SK-N-SH (cell line): ENCODE measurements at regions not wholly inside any gene's neighbourhood (a gene's known extent, or its start where the extent isn't known, plus 50 kb on each side); places are given as distances from the start of the nearest gene placed in this dataset.

Experiments used
- CTCF ChIA-PET: fragments of 300-600, 350-600 bp; formaldehyde crosslinking; extraction: SDS; loops from one replicate; lab custom pipeline; 2021; lab: Yijun Ruan, JAX
- POLR2A ChIA-PET: fragments of 350-600 bp; sonication (Branson Sonifier 250); formaldehyde crosslinking; extraction: SDS; loops from one replicate; lab custom pipeline; 2020; ENCODE audit warnings: antibody characterized with exemption, inconsistent platforms; lab: Yijun Ruan, JAX
- DNase-seq: peaks from one replicate; pipeline ENCODE4 v3.0.0; 2012
- H2AFZ ChIP-seq: fragments of 200-600 bp; sonication (generic); 2 replicates; pipeline ENCODE4 v1.8.1; 2016; ENCODE audit warnings: antibody characterized with exemption, mild to moderate bottlenecking, low read depth
- H3F3A ChIP-seq: fragments of 200-600 bp; sonication (generic); replicated peaks from 2 replicates; pipeline ENCODE3; 2016; ENCODE audit warnings: antibody characterized with exemption, mild to moderate bottlenecking; ENCODE audit not compliant: insufficient read depth
- H3K27ac ChIP-seq, 2 experiments: fragments of 200-500 bp in 1 of 2; fragments of 200-600 bp in 1 of 2; sonication (Bioruptor generic) in 1 of 2; sonication (generic), shearing (Covaris generic) in 1 of 2; 2 replicates each; pipeline versions ENCODE4 v1.5.1 to v1.6.1; 2014 to 2016; ENCODE audit warnings: low read depth in 2 of 2, inconsistent platforms in 1 of 2, low read length in 1 of 2, mild to moderate bottlenecking in 1 of 2, mixed read lengths in 1 of 2
- H3K27me3 ChIP-seq: fragments of 200-600 bp; sonication (generic), shearing (Covaris generic); 2 replicates; pipeline ENCODE4 v1.6.1; 2016; ENCODE audit warnings: mixed run types; ENCODE audit not compliant: insufficient read depth
- H3K36me3 ChIP-seq, 2 experiments: fragments of 200-500 bp in 1 of 2; fragments of 200-600 bp in 1 of 2; sonication (Bioruptor generic) in 1 of 2; sonication (generic) in 1 of 2; replicated peaks in 1 of 2; 2 replicates each; pipeline versions ENCODE3 to v1.5.1; 2014 to 2016; ENCODE audit warnings: low read length in 1 of 2, mild to moderate bottlenecking in 1 of 2; ENCODE audit not compliant: insufficient read depth in 2 of 2, control insufficient read depth in 1 of 2
- H3K4me1 ChIP-seq, 2 experiments: fragments of 200-500 bp in 1 of 2; fragments of 200-600 bp in 1 of 2; sonication (Bioruptor generic) in 1 of 2; sonication (generic), shearing (Covaris generic) in 1 of 2; 2 replicates each; pipeline versions ENCODE4 v1.5.1 to v1.6.1; 2014 to 2016; ENCODE audit warnings: low read depth in 1 of 2, low read length in 1 of 2, mixed run types in 1 of 2; ENCODE audit not compliant: insufficient read depth in 2 of 2, control insufficient read depth in 1 of 2
- H3K4me2 ChIP-seq: fragments of 200-600 bp; sonication (generic), shearing (Covaris generic); 2 replicates; pipeline ENCODE4 v1.6.1; 2017; ENCODE audit warnings: mixed run types
- H3K4me3 ChIP-seq, 2 experiments: fragments of 200-500 bp in 1 of 2; fragments of 200-600 bp in 1 of 2; sonication (Bioruptor generic) in 1 of 2; sonication (generic), shearing (Covaris generic) in 1 of 2; 2 replicates each; pipeline versions ENCODE4 v1.5.1 to v1.8.1; 2014 to 2016; ENCODE audit warnings: low read depth in 2 of 2, inconsistent platforms in 1 of 2, low read length in 1 of 2, mild to moderate bottlenecking in 1 of 2, mixed read lengths in 1 of 2, moderate library complexity in 1 of 2
- H3K79me2 ChIP-seq: fragments of 200-600 bp; sonication (generic); 2 replicates; pipeline ENCODE4 v1.8.1; 2017; ENCODE audit warnings: mild to moderate bottlenecking; ENCODE audit not compliant: insufficient read depth
- H3K9ac ChIP-seq: fragments of 200-600 bp; sonication (generic); 2 replicates; pipeline ENCODE4 v1.6.1; 2017; ENCODE audit warnings: mixed run types
- H3K9me2 ChIP-seq: fragments of 200-600 bp; sonication (generic); 2 replicates; pipeline ENCODE4 v1.6.1; 2017; ENCODE audit warnings: mixed run types
- H3K9me3 ChIP-seq: fragments of 200-600 bp; sonication (generic); 2 replicates; pipeline ENCODE4 v1.6.1; 2017; ENCODE audit warnings: mixed run types, mild to moderate bottlenecking, moderate library complexity
- H4K20me1 ChIP-seq: fragments of 200-600 bp; sonication (generic); 2 replicates; pipeline ENCODE4 v1.6.1; 2017; ENCODE audit warnings: mild to moderate bottlenecking, mixed run types; ENCODE audit not compliant: insufficient read depth
- CHD2 ChIP-seq: fragments of 150-350 bp; IDR thresholded peaks from 2 replicates; pipeline ENCODE4 v1.6.1; 2018; ENCODE audit warnings: low read length; ENCODE audit not compliant: partially characterized antibody
- CTCF ChIP-seq: fragments of 200-600 bp; sonication (generic); IDR thresholded peaks from 2 replicates; pipeline ENCODE4 v1.6.1; 2017; ENCODE audit warnings: antibody characterized with exemption, mild to moderate bottlenecking, moderate library complexity
- ELF1 ChIP-seq: IDR thresholded peaks from 2 replicates; pipeline ENCODE4 v1.4.0; 2012
- EZH2phosphoT487 ChIP-seq: fragments of 200-600 bp; sonication (generic); IDR thresholded peaks from 2 replicates; pipeline ENCODE4 v1.6.1; 2017; ENCODE audit warnings: low read depth, mixed run types, mild to moderate bottlenecking, antibody characterized with exemption, moderate library complexity, borderline replicate concordance
- GABPA ChIP-seq: IDR thresholded peaks from 2 replicates; pipeline ENCODE4 v1.4.0; 2012; ENCODE audit warnings: low read depth, mild to moderate bottlenecking
- MXI1 ChIP-seq: IDR thresholded peaks from 2 replicates; pipeline ENCODE4 v1.6.1; 2012; ENCODE audit warnings: mild to moderate bottlenecking, low read depth, low read length, improper control_type of control experiment
- PBX3 ChIP-seq: IDR thresholded peaks from 2 replicates; pipeline ENCODE4; 2012
- POLR2AphosphoS5 ChIP-seq: IDR thresholded peaks from 2 replicates; pipeline ENCODE4 v1.6.1; 2012; ENCODE audit warnings: low read depth, low read length
- RFX5 ChIP-seq: IDR thresholded peaks from 2 replicates; pipeline ENCODE4 v1.6.1; 2012; ENCODE audit warnings: mild to moderate bottlenecking, improper control_type of control experiment, low read length
- TAF1 ChIP-seq: IDR thresholded peaks from 2 replicates; pipeline ENCODE4 v1.6.1; 2012; ENCODE audit warnings: low read depth, mild to moderate bottlenecking, low read length, moderate library complexity, borderline replicate concordance
- TCF12 ChIP-seq: IDR thresholded peaks from 2 replicates; pipeline ENCODE4 v1.4.0; 2012
- YY1 ChIP-seq: IDR thresholded peaks from 2 replicates; pipeline ENCODE4 v1.4.0; 2012; ENCODE audit warnings: low read depth, mild to moderate bottlenecking
- ZBTB33 ChIP-seq: IDR thresholded peaks from 2 replicates; pipeline ENCODE4 v1.4.0; 2012; ENCODE audit warnings: low read depth, borderline replicate concordance
- WGBS: methylation state at CpG from one replicate; pipeline ENCODE4 v1.1.6; 2017; ENCODE audit warnings: low lambda C conversion rate; 5-methylcytosine and 5-hydroxymethylcytosine counted together

- no peak for TF ChIP-seq ZBTB33
- TF ChIP-seq TAF1: no peak
- no peak for TF ChIP-seq MXI1
- no peak for TF ChIP-seq EZH2phosphoT487
- no peak for TF ChIP-seq PBX3
- TF ChIP-seq POLR2AphosphoS5: no peak
- TF ChIP-seq CHD2: no peak
- TF ChIP-seq, all 33 proteins: peak for 0
Measured at GRCh38 chr20:48107560-48107959, 322.3 kb upstream of the SULF2 start (continued).

GRCh38 chr20:48106428-48106827, 321.1 kb upstream of the SULF2 start:
- no peaks in the 10 kb centered on the region for H3K79me2 ChIP-seq
- no peaks in the 10 kb centered on the region; a peak in 1 of 4 replicates for H3K4me1 ChIP-seq
- no peaks in the 10 kb centered on the region for H3K9me3 ChIP-seq
- H3K4me2 ChIP-seq: no peak overlapping the region
- no peaks in the 10 kb centered on the region for H3K36me3 ChIP-seq
- ChIA-PET POLR2A (no interaction called here), CTCF (interaction anchor here (0.7 kb wide), 1 partner anchor 24 kb away, joined by 3 read pairs; no protein-coding TSS in a partner anchor)
- H2AFZ ChIP-seq: no peak overlapping the region
- 20% methylated on average over 3 of the region's 3 CpGs for WGBS
- H3K9me2 ChIP-seq: no peaks in the 10 kb centered on the region
- H3F3A ChIP-seq: no peaks in the 10 kb centered on the region
- DNase-seq: no peak
- no peaks in the 10 kb centered on the region for H3K27me3 ChIP-seq
- H3K27ac ChIP-seq: no peak overlapping the region
- no peak overlapping the region for H3K9ac ChIP-seq
- no peaks in the 10 kb centered on the region for H4K20me1 ChIP-seq
- no peak overlapping the region for H3K4me3 ChIP-seq
- no peak for TF ChIP-seq RFX5
- TF ChIP-seq GABPA: no peak
- no peak for TF ChIP-seq YY1
- TF ChIP-seq ELF1: no peak
- no peak for TF ChIP-seq CTCF
- no peak for TF ChIP-seq TCF12
